HCT116 (cell line): ENCODE measurements at regions not wholly inside any gene's neighbourhood (a gene's known extent, or its start where the extent isn't known, plus 50 kb on each side); places are given as distances from the start of the nearest gene placed in this dataset.

Source experiments
- POLR2A ChIP-seq: IDR thresholded peaks from 2 replicates; pipeline ENCODE4 v1.7.0; 2011; ENCODE audit warnings: borderline replicate concordance; ENCODE audit not compliant: insufficient read depth, insufficient read length; ENCODE audit errors: extremely low read depth
- TF ChIP-seq, protein P1 (sequence below), 3 experiments: fragments of 200-600 bp in 1 of 3; sonication (generic) in 1 of 3; IDR thresholded peaks in 2 of 3; conservative IDR thresholded peaks in 1 of 3; 2 replicates each; pipeline ENCODE4 v1.5.1; 2012 to 2017; ENCODE audit warnings: low read depth in 2 of 3, low read length in 2 of 3, antibody characterized with exemption in 1 of 3, borderline replicate concordance in 1 of 3, control low read depth in 1 of 3, mild to moderate bottlenecking in 1 of 3, mixed read lengths in 1 of 3, mixed run types in 1 of 3, moderate library complexity in 1 of 3; ENCODE audit not compliant: insufficient read depth in 1 of 3

DNA sequence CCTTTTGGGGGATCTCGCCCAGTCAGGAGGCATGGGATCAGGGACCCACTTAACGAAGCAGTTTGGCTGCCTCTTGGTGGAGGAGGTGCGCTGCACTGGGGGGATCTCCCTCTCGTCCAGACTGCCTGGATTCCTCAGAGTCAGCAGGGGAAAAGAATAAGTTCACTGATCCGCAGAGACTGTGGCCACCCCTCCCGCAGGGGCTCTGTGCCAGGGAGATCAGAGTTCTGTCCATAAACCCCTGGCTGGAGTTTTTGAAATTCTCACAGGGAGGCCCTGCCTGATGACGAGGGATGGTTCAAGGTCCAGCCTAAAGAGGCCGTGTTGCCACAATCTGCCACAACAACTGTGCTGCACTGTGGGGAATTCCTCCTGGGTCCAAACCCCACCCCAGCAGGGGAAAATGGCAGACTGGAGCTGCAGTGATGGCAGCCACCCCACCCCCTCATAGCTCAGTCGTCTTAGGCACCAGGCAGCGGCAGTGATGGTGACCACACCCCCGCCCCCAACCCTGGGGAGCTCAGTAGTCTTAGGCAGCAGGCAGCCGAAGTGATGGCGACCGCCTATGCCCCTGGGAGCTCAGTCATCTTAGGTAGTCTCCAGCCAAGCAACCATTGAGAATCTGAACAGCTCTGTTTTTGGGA lies 273.8 kb upstream of the USP25 start:
- TF ChIP-seq POLR2A = no peak
- TF ChIP-seq, protein P1, sequence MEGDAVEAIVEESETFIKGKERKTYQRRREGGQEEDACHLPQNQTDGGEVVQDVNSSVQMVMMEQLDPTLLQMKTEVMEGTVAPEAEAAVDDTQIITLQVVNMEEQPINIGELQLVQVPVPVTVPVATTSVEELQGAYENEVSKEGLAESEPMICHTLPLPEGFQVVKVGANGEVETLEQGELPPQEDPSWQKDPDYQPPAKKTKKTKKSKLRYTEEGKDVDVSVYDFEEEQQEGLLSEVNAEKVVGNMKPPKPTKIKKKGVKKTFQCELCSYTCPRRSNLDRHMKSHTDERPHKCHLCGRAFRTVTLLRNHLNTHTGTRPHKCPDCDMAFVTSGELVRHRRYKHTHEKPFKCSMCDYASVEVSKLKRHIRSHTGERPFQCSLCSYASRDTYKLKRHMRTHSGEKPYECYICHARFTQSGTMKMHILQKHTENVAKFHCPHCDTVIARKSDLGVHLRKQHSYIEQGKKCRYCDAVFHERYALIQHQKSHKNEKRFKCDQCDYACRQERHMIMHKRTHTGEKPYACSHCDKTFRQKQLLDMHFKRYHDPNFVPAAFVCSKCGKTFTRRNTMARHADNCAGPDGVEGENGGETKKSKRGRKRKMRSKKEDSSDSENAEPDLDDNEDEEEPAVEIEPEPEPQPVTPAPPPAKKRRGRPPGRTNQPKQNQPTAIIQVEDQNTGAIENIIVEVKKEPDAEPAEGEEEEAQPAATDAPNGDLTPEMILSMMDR (IDR thresholded peaks at IDR 0.05 in 2 of 3, conservative IDR thresholded peaks at IDR 0.05 in 1 of 3; ENCODE audit: borderline replicate concordance in 1 of 3, insufficient read depth in 1 of 3, low read depth in 2 of 3, low read length in 2 of 3) = no peak
